GM21717 (cell line): ENCODE measurements at regions not wholly inside any gene's neighbourhood (a gene's known extent, or its start where the extent isn't known, plus 50 kb on each side); places are given as distances from the start of the nearest gene placed in this dataset.

Experiments
- ATAC-seq: cut with Tn5 transposase; IDR thresholded peaks from one replicate; pipeline ENCODE4 v1.9.1; 2021; ENCODE audit warnings: mild to moderate bottlenecking, moderate library complexity; ENCODE audit not compliant: unreplicated experiment

DNA sequence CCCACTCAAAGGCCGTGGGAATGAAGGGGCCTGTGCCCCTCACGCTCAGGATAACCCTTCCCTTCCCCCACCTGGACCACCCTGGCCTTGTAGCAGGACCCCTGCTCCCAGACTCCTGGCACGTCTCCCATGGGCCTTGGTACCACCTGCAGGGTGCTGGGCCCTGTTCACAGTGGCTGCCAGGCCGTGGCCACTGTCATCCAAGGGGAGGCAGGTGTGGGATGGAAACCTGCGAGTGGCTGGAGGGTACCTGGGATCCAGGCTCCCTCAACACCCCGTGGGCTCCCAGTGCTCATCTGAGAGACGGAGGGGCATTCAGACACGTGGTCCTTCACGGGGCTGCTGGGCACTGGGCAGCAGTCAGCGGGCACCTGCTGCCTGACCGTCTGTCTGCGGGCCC is 75.6 kb upstream of the CIBAR2 start:
- ATAC-seq = no peak

DNA sequence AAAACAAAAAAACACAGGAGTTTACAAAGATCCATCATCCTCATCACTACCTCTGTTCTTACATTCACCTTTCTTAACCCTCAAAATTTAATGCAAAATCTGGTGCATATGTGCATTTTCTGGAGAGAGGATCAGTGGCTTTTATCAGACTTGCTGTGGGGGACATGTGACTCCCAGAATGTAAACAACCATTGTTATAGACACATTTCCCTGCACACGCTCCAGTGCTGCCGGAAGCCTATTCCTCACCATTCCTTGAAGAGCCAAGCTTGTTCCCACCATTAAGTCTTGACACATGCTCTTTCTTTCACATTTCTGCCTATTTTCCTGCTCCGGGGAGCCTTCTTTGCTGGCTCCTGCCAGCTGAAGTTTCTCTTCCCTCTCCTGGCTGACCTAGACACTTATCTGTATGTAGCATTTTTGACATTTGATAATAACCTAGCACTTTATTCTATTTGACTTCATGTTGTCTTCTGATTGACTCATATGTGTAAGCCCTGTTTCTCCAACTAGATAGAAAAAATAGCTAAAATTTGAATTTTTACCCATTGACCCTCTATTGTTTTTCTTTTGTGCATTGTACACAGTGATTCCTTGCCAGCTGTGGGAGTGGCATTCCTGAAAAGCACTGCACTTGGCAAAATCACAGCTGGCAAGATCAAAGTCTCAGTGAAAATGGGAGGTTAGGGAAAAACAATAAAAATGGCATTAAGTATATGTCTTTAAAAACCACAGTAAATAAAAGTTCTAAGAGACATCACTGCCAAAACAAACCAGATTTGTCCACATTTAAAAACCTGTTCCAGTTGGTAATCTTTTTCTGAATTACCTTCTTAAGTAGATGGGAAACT is 76.8 kb upstream of the CIBAR2 start:
- no peak for ATAC-seq

DNA sequence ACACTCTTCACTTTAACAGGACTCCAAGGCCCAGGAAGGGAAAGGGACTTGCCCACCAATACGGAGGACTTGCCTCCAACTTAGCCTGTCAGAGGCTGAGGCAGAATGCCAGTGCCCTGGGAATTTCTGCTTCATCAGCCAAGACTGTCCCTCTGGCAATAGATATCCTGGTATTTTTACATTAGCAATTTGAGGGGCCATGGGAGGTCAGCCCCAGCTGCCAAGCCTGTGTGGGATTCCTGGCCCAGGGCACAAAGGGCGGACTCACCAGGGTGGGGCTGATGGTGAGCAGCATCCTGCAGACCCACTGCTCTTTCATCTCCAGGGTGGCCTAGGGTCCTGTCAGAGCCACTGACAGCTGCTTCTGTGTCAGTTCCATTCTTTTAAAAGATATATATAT is 78.3 kb upstream of the CIBAR2 start:
- ATAC-seq = no peak

DNA sequence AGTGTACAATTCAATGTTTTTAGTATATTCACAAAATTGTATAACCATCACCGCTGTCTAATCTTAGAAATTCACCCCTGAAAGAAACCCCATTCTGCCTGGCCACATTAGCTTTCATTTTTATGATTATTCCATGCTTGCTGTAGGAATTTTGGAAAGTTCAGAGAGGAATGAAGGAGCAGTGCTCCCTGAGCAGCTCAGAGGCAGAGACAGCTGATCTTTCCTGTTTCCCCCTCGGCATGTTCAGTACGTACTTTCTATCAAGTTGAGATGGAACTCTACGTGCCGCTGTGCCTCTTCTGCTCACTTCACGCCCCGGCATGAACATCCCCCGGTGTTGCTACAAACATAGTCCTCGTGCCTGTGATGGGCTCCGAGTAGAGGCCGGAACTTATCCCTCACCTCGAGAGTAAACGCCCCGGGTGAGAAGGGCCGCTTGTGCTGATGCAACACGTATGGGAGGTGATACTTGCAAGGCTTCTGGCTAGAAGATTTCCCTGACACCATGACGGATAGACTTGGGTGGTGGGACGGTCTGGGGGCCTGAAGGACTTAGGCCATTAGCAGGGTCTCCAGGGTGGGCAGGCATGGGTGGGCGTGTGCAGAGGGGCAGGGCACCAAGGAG is 79.2 kb upstream of the CIBAR2 start:
- ATAC-seq = no peak

DNA sequence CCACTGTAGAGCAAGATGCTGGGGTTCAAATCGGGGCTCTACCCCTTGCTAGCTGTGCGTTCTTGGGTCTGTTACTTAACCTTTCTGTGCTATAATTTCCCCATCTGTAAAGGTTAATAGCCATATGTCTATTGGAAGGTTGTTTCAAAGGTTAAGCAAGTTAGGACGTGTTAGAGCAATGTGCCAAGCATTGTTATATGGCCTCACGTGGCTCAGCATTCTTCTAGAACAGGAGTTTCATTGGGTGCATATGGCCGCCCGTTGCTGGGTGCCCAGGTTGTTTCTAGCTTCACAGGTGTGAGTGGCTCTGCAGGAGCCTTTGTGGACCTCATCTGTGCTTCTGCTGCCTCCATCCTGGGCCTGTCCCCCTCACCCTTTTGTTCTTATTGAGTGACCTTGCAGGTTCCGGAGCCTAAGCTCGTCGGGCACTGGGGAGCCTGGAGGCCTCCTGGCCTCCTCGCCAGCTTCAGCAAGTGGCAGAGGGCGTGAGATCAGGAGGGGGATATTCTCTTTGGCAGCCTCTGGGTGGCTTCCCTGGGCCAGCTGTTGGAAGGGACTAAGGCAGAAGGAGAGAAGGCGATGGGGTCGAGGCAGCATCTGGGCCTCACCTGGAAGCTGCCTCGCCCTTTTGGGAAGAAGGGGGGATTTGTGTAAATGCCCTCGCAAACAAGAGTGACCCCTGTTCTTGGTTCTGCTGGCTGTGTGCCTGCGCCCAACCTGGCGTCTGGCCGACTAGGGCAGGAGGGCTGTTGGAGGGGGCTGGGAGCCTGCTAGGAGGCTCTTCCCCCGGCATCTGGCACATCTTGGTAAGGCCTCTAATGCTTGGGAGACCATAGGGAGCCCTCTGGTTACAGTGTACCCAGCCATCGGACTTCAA is 80.2 kb upstream of the CIBAR2 start:
- no peak for ATAC-seq

DNA sequence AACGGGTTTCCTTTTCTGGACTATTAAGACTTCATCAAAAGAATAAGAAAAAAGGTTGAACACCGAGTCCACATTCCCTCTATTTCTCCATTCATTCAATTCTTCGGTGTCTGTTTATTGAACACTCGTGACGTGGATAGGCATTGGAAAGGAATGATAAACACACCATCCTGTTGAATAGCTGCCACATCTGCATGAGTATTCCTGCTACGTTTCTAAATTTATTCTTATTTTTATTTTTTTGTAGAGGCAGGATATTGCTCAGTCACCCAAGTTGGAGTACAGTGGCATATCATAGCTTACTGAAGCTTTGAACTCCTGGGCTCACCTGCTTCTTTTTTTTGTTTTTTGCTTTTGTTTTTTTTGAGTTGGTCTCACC is 80.8 kb upstream of the CIBAR2 start:
- ATAC-seq = no peak

DNA sequence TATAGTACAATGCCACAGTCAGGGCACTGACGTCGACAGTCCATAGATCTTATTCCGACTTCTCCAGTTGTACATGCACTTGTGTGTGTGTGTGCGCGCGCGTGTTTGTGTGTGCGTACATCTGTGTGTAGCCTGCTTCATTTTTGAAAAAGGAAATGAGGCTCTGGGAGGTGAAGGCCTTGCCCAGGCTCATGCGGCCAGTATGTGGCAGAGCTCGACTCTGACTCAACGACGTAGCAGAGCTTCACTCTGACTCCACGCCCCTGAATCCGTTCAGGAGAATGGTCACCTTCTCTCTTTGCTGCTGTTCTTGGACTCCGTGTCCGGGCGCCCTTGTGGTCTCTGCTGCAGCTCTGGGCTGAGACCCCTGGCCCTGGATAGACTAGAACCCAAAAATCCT is 81.6 kb upstream of the CIBAR2 start:
- no peak for ATAC-seq

DNA sequence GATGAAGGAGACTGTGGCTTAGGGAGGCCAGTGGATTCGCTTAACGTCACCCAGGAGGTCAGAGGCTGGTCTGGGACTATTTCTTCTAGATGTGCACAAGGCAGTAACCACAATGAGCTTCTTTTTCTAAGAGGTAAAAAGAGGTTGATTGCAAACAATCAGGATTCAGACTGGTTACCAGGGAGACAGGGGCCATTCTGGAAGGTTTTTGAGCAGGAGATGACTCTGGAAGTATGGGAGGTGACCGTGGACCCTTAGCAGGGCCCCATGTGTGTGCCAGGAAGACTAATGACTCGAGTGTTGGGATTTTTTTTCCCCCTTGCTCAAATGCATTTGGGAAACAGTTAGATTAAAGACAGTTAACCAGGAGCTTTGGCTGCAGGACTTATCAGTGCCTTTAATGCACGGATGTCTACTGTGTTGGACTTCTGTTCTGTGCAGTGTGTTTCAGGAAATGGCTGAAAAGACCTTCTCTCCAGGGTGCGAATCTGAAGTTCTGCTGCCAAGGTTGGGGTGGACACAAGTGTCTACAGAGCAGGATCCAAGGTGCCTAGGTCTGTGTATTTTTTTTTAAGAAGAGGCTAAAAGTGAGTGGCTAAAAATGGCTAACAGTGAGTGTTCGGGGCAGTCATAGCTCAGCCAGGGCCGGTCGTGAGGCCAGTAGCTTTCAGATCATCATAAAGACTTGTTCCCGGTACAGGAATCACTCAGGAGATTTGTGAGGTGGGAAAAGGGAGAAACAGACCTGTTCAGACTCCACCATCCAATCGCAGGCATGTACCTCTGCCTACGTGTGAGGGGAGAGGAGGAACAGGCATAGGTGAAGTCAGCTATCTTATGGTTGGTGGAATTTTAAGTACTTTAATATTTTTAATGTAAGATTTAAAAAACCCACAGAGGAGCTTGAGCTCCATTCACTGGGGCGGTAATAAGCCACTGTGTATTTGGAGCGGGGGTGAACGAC is 82.3 kb upstream of the CIBAR2 start:
- ATAC-seq = no peak

DNA sequence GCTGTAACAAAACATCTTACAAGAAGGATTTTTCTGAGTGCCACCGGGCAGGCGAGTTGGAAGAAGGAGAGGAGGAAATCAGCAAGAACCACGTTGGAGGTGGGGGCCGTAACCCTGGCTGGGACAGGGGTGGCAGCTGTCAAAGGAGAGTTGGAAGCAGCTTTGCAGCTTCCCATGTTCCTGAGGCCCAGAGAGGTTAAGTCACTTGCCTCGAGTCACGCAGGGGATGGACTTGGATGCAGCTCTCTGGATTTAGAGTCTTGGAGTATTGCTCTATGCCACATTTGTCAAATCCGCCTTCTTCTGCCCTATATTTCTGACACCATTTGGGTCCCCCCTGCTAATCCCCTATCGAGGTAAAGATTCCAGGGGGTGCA is 83.0 kb upstream of the CIBAR2 start:
- ATAC-seq = no peak

DNA sequence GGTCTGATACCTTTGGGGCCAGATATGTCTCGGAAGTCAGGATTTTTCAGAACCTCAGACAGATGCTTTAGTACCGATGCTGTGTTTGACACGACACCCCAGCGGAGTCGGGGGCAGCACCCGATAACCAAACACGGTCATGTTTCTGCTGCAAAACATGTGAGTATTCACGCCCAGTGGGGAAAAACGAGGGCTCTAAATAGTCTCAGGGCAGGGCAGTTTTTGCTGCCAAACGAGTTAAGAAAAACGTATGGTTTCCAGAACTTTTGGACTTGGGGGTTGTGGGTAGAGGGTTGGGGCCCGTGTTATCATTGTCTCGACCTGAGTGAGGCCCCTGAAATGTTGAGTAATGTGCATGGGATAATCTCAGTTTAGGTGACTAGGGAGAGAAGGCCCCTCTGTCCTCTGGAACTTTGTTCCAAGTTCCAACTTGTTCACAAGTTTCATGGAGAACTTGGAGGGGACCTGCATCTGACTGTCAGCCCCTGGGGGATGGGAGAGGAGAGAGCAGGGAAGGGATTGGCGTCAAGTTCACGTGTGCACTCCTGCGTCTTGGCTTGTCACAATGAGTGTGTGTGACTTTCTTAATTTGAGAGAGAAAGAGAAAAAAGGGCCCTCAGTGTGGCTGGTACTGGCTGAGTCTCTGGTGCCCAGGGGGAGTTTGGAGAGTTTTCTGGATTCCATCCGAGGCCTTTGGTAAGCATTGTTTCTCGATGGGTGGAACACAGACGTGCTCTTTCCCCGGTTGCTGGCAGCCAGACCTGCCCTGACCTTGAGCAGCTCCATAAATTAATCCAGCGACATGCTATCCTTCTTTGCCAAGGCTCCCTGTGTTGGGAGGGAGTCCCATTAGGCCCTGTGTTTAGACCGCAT is 83.9 kb upstream of the CIBAR2 start:
- ATAC-seq = no peak

DNA sequence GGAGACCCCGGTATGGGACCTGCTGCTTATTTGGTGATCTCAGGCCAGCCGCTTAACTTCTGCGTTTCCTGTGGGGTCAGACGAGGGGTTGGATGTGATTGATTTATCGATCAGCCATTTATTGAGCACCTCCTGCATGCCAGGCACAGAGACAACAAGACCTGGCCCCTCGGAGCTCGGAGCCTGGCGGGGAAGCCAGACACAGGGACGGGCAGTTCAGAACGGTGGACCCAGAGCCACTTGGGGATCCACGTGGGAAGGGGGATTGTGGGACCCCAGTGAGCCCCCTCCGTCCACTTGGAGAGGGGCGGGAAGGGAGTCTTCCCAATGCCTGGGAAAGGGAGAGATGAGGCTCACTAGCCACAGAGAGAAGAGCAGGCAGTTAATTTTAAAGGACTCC is 84.7 kb upstream of the CIBAR2 start:
- ATAC-seq = no peak

DNA sequence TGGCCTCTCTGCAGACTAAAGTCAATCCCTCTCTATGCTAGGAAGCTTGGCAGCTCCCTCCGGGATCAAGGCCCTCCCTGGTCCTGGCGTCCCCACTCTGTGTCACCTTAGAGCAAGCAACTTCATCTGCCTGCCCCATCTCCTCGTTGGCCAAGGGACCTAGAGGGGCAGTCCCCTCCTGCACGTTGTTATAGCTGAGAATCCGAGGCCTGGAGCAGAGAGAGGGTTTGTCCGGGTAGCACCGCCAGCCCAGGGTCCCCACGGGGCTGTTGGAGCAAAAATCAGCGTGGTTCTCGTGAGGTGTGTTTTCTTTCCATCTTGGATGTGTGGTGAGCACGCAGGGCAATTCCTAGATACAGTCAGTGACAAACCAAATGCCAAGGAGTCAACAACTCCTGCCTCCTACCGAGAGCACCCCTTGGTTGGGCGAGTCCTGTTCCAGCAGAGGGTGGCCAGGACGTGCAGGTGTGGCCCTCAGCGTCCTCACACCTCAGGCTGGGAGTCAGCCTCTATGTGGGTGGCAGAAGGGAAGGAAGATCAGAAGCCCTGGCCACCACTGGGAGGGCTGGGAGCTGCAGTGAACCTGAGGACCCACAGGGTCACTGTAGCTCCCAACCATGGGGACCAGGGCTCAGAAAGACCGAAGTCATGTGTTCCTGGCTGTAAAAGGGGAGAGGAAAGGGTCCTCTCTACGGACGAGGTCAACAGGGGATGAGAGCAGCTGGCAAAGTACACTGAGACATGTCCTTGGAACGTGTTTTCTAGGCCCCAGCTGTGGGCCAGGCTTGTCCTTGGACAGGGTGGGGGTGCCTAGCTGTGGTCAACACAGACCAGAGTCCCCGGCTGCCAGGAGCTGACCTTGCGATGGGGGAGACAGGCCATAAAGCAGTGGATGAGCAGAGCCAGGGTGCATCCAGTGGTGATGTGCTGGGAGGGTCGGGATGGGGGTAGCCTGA is 85.6 kb upstream of the CIBAR2 start:
- no peak for ATAC-seq

DNA sequence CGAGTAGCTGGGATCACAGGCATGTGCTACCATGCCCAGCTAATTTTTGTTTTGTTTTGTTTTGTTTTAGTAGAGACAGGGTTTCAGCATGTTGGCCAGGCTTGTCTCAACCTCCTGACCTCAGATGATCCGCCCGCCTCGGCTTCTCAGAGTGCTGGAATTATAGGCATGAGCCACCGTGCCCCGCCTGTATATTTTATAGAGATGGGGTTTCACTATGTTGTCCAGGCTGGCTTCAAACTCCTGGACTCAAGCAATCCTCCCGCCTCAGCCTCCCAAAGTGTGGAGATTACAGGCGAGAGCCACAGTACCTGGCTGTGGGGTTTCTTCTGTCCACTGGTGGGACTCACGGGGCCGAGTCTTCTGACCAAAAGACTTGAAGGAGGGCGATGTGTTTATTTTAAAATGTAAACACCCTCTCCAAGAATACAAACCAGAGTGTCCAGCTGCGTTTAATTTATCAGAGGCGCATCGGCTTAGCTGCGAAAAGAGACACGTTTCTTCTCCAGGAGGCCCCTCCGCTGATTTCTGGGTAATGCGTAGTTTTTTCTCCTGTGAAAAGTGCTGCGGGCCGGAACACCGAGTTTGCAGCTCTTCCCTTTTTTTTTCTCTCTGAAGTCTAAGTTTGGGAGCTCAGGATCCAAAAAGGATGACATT is 86.9 kb upstream of the CIBAR2 start:
- no peak for ATAC-seq

DNA sequence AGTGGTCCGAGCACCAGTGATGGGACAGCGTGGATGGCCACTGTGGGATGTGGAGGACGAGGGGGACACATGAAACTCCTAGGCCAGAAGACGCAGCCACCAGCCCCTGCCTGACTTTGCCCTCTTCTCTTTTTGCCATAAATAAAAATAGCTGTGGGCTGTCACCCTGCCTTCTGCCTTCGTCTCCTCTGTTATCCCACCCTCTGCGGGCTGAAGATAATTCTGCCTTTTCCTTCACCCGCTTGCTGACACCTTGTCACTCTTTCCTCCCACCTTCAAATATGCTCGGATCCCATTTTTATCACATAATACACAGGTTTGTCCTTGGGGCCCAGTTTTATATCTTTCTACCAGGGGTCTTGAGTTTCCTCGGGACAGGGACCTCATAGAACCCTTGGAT is 87.6 kb upstream of the CIBAR2 start:
- no peak for ATAC-seq

DNA sequence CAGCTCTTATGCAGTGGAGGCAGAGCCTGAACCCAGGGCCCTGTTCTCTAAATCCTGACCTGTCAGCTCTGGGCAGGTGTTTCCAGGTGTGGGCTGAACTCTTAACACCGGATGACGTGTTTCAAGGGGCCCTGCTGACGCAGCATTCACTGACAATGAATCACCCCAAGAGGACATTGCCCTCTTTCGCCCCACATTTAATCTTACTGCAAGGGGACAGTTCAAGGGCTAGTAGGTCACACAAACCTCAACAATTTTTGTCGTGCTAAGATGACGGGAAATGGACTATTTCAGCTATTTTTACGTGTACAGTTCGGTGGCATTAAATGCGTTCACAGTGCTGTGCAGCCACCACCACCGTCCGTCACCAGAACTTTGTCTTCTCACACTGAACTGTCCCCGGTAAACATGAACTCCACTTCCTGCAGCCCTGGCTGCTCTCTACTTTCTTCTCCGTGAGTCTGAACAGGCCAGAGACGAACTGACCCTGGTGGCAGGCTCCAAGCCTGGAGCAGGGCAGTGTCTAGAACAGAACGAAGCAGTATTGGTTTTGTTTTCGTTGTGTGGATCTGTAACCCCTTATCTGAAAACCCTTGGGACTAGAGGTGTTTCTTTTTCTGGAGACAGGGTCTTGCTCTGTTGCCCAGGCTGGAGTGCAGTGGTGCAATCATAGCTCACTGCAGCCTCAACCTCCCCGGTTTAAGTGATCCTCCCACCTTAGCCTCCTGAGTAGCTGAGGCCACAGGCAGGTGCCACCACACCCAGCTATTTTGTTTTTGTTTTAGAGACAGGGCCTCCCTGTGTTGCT is 88.4 kb upstream of the CIBAR2 start:
- no peak for ATAC-seq

DNA sequence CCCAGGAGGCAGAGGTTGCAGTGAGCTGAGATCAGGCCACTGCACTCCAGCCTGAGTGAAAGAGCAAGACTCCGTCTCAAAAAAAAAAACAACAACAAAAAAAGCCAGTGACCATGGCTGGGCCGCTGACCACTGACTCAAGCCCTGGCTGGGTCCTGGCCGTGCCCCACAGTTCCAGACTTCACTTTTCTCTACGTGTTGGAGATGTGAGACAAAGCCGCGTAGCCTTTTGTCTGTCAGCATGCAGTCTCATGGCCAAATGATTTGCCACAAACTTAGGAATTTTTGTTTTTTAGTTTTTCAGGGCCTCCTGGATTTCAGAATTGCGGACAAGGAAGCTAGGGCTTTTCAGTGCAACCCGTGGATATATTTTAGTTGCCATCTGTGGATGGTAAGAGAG is 89.3 kb upstream of the CIBAR2 start:
- ATAC-seq = no peak

DNA sequence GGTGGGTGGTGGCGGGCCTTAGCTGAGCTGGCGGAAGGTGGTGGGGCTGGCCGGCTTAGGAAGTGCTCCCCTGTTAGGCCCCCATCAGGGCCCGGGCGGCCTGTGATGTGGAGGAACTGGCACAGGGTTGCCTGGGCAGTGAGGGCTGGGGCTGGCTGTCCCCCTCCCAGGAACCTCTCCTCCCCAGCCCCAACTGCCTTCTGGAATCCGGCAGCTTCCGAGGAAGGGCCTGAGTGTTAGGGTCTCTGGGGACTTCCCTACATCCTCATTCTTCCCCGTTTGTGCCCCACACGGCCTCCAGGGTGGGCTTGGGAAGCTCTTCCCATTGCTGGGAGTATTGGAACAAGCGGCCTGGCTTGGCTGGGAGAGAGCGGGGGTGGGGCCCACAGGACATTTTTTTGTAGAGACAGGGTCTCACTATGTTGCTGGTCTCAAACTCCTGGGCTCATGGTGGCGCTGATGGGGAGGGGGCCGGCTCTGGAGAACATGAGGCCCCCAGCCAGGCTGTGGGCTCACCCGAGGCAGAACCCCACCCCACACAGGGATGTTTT is 89.9 kb upstream of the CIBAR2 start:
- no peak for ATAC-seq
